ENCODE measurements at regions not wholly inside any gene's neighbourhood (a gene's known extent, or its start where the extent isn't known, plus 50 kb on each side); places are given as distances from the start of the nearest gene placed in this dataset.

DNA sequence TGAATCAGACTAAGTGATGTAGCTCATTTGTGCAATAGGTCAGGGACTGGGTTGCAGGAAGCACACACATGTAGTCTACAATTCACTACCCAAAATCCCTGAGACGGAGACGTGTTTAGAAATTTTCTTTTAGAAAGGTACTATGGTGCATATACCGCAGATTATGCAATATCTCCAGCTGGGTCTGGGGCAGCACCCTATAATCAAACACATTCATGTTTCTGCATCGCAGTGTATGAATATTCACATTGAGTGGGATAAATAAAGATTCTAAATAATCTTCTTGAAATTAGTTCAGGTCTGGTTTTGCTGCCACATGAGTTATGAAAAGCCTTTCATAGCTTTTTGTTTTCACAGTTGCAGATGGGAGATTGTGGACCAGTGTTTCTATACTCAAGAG is 395.7 kb upstream of the FANCL start:
- no peaks in the 10 kb centered on the region for H3K79me1 ChIP-seq (ENCODE audit: low read depth, low read length)
- no peak overlapping the region for H3K18ac ChIP-seq (ENCODE audit: extremely low read depth, low read length)
- no peak overlapping the region for H2BK5ac ChIP-seq (ENCODE audit: low read depth, low read length)
- H3K56ac ChIP-seq (replicated peaks; ENCODE audit: insufficient read length, low read depth, low read length): no peak overlapping the region
- H2BK20ac ChIP-seq (ENCODE audit: low read length): no peak overlapping the region
- no peaks in the 10 kb centered on the region for H3K79me2 ChIP-seq (ENCODE audit: control insufficient read depth in 1 of 2, insufficient read depth in 2 of 2, low read length in 2 of 2)
- no peak overlapping the region for H2BK15ac ChIP-seq (ENCODE audit: low read length)
- no peak overlapping the region for H4K8ac ChIP-seq (ENCODE audit: extremely low read depth, insufficient read depth, low read length)
- no peak overlapping the region for H3K4me2 ChIP-seq (ENCODE audit: insufficient read depth in 1 of 2, low read depth in 2 of 2, low read length in 2 of 2)
- H3K4me1 ChIP-seq (replicated peaks in 1 of 4; ENCODE audit: control insufficient read depth in 3 of 4, insufficient read depth in 4 of 4, low read length in 3 of 4): peaks cover 2 to 17% (median 11%) of the 10 kb centered on the region in 4 experiments; a peak in 5 of 7 replicates
- H3K14ac ChIP-seq (ENCODE audit: insufficient read length): no peak overlapping the region
- H3K9ac ChIP-seq (replicated peaks in 1 of 4; ENCODE audit: extremely low read depth in 1 of 4, low read depth in 3 of 4, low read length in 3 of 4): no peak overlapping the region
- H2AFZ ChIP-seq (ENCODE audit: low read length): no peak overlapping the region
- H3K23ac ChIP-seq (ENCODE audit: insufficient read length): no peak overlapping the region
- FAIRE-seq: no peak
- H4K91ac ChIP-seq (replicated peaks; ENCODE audit: insufficient read length, low read length): no peak overlapping the region
- WGBS, 2 experiments (ENCODE audit: extremely low coverage in 1 of 2, insufficient coverage in 1 of 2, insufficient read length in 1 of 2, insufficient replicate concordance in 2 of 2, low coverage in 1 of 2, low lambda C conversion rate in 2 of 2, missing lambda C conversion rate in 1 of 2): 91% methylated on average over 4 of the region's 4 CpGs; no CpG with 5 or more reads in 1 of the 2 experiments
- H2AK5ac ChIP-seq (ENCODE audit: low read depth, low read length): no peak overlapping the region
- H3K4me3 ChIP-seq (ENCODE audit: extremely low read depth in 1 of 4, insufficient read depth in 2 of 4, low read depth in 3 of 4, low read length in 4 of 4): no peak overlapping the region
- H3K27ac ChIP-seq (ENCODE audit: low read depth, low read length): no peak overlapping the region
- ChIA-PET POLR2A (ENCODE audit: partially characterized antibody) (no interaction called here), CTCF (ENCODE audit: partially characterized antibody) (no interaction called here)
- no peak overlapping the region for H2BK120ac ChIP-seq (replicated peaks; ENCODE audit: low read depth, low read length)
- H4K20me1 ChIP-seq (replicated peaks in 1 of 2; ENCODE audit: control insufficient read depth in 1 of 2, insufficient read depth in 2 of 2, low read length in 2 of 2): no peaks in the 10 kb centered on the region
- H3K23me2 ChIP-seq (ENCODE audit: low read depth, low read length): no peaks in the 10 kb centered on the region; the same call in 1 of the 2 replicates
- no peaks in the 10 kb centered on the region for H3K36me3 ChIP-seq (ENCODE audit: control insufficient read depth in 2 of 4, insufficient read depth in 4 of 4, low read length in 3 of 4)
- H3K9me3 ChIP-seq (ENCODE audit: insufficient read depth in 2 of 2, low read depth in 1 of 2, low read length in 1 of 2): no peaks in the 10 kb centered on the region
- H2BK12ac ChIP-seq (ENCODE audit: low read depth, low read length): no peak overlapping the region
- no peak overlapping the region for H3K4ac ChIP-seq (replicated peaks; ENCODE audit: insufficient read length, low read depth, low read length)
- no peak overlapping the region for H4K5ac ChIP-seq (ENCODE audit: insufficient read length, low read depth, low read length)
- no peak for DNase-seq (ENCODE audit: low read depth in 1 of 2, low spot score in 2 of 2)
- H3K27me3 ChIP-seq (replicated peaks in 1 of 4; ENCODE audit: control insufficient read depth in 3 of 4, extremely low read depth in 1 of 4, insufficient read depth in 3 of 4, low read length in 3 of 4): no peaks in the 10 kb centered on the region
- TF ChIP-seq, protein P1, sequence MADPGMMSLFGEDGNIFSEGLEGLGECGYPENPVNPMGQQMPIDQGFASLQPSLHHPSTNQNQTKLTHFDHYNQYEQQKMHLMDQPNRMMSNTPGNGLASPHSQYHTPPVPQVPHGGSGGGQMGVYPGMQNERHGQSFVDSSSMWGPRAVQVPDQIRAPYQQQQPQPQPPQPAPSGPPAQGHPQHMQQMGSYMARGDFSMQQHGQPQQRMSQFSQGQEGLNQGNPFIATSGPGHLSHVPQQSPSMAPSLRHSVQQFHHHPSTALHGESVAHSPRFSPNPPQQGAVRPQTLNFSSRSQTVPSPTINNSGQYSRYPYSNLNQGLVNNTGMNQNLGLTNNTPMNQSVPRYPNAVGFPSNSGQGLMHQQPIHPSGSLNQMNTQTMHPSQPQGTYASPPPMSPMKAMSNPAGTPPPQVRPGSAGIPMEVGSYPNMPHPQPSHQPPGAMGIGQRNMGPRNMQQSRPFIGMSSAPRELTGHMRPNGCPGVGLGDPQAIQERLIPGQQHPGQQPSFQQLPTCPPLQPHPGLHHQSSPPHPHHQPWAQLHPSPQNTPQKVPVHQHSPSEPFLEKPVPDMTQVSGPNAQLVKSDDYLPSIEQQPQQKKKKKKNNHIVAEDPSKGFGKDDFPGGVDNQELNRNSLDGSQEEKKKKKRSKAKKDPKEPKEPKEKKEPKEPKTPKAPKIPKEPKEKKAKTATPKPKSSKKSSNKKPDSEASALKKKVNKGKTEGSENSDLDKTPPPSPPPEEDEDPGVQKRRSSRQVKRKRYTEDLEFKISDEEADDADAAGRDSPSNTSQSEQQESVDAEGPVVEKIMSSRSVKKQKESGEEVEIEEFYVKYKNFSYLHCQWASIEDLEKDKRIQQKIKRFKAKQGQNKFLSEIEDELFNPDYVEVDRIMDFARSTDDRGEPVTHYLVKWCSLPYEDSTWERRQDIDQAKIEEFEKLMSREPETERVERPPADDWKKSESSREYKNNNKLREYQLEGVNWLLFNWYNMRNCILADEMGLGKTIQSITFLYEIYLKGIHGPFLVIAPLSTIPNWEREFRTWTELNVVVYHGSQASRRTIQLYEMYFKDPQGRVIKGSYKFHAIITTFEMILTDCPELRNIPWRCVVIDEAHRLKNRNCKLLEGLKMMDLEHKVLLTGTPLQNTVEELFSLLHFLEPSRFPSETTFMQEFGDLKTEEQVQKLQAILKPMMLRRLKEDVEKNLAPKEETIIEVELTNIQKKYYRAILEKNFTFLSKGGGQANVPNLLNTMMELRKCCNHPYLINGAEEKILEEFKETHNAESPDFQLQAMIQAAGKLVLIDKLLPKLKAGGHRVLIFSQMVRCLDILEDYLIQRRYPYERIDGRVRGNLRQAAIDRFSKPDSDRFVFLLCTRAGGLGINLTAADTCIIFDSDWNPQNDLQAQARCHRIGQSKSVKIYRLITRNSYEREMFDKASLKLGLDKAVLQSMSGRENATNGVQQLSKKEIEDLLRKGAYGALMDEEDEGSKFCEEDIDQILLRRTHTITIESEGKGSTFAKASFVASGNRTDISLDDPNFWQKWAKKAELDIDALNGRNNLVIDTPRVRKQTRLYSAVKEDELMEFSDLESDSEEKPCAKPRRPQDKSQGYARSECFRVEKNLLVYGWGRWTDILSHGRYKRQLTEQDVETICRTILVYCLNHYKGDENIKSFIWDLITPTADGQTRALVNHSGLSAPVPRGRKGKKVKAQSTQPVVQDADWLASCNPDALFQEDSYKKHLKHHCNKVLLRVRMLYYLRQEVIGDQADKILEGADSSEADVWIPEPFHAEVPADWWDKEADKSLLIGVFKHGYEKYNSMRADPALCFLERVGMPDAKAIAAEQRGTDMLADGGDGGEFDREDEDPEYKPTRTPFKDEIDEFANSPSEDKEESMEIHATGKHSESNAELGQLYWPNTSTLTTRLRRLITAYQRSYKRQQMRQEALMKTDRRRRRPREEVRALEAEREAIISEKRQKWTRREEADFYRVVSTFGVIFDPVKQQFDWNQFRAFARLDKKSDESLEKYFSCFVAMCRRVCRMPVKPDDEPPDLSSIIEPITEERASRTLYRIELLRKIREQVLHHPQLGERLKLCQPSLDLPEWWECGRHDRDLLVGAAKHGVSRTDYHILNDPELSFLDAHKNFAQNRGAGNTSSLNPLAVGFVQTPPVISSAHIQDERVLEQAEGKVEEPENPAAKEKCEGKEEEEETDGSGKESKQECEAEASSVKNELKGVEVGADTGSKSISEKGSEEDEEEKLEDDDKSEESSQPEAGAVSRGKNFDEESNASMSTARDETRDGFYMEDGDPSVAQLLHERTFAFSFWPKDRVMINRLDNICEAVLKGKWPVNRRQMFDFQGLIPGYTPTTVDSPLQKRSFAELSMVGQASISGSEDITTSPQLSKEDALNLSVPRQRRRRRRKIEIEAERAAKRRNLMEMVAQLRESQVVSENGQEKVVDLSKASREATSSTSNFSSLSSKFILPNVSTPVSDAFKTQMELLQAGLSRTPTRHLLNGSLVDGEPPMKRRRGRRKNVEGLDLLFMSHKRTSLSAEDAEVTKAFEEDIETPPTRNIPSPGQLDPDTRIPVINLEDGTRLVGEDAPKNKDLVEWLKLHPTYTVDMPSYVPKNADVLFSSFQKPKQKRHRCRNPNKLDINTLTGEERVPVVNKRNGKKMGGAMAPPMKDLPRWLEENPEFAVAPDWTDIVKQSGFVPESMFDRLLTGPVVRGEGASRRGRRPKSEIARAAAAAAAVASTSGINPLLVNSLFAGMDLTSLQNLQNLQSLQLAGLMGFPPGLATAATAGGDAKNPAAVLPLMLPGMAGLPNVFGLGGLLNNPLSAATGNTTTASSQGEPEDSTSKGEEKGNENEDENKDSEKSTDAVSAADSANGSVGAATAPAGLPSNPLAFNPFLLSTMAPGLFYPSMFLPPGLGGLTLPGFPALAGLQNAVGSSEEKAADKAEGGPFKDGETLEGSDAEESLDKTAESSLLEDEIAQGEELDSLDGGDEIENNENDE (IDR thresholded peaks at IDR 0.05; ENCODE audit: insufficient replicate concordance, low read length): no peak
